Amygdala (tissue), 56 donors: ENCODE measurements at regions not wholly inside any gene's neighbourhood (a gene's known extent, or its start where the extent isn't known, plus 50 kb on each side); places are given as distances from the start of the nearest gene placed in this dataset.
"Not testable (repeated sequence)": the region's sequence is repeated elsewhere in the genome, so short reads cannot be mapped to it uniquely, and the experiment has no call there.

Source experiments
- DNase-seq, 56 donors: peaks; one replicate each; lab custom pipeline; 2025; lab: John Stamatoyannopoulos, UW

DNA sequence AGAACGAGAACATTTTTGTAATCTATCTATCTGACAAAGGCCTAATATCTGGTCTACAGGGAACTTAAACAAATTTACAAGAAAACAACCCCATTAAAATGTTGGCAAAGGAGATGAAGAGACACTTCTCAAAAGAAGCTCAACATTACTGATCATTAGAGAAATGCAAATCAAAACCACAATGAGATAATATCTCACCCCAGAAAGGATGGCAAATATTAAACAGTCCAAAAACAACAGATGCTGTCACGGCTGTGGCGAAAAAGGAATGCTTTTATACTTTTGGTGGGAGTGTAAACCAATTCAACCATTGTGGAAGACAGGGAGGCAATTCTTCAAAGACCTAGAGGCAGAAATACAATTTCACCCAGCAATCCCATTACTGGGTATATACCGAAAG is 2284.8 kb downstream of the ARAP2 start:
- no peak for DNase-seq

GRCh38 chr4:33961761-33962160 is 2282.6 kb downstream of the ARAP2 start:
- no peak for DNase-seq

DNA sequence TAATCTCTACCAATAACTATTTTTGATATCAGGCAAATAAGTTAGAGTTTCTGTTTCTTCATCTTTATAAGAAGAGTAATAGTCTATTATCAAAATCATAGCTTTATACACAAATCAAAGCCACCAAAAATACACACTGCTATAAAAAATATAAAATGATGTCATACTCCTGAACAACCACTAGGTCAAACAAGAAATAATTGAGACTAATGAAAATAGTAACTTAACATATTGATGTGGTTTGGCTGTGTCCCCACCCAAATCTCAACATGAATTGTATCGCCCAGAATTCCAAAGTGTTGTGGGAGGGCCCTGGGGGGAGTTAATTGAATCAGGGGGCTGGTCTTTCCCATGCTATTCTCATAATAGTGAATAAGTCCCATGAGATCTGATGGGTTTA is 2277.5 kb downstream of the ARAP2 start:
- DNase-seq, result no peak

- no peak for DNase-seq
Observed at GRCh38 chr4:33974270-33974669, 2270.0 kb downstream of the ARAP2 start.

- DNase-seq, result no peak
Observed at GRCh38 chr4:33975995-33976394, 2268.3 kb downstream of the ARAP2 start.

- not testable (repeated sequence) for DNase-seq
Observed at GRCh38 chr4:33979781-33980180, 2264.5 kb downstream of the ARAP2 start.

- no peak for DNase-seq
Observed at GRCh38 chr4:33980361-33980760, 2264.0 kb downstream of the ARAP2 start.

DNA sequence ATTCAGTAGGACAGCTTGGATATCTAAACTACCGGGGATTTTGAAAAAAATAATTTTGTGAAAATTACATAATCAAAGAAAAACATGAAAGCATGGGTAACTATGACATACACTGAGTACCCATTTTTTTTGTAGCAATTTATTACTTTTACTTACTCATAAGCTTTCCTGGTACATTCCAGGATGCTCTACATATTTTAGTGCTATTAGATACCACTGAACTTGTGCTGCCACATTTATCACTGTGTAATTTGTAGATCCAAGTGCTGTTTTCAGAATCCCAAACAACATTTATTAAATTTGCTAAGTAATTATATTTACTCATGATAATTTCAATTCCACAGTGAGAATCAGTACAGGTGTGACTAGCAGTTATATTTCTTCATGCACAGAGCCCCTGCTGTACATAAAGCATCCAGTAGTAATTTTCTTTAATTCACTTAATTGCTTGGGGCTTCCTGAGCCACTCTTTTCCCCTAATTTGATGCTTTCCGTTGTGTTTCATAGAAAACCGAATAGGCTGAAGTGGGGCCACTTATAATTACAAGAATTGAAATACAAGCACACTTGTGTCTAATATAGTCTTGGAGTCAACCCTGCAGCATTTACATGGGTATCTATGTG is 2254.4 kb downstream of the ARAP2 start:
- no peak for DNase-seq

GRCh38 chr4:33996075-33996718 is 2248.1 kb downstream of the ARAP2 start:
- no peak for DNase-seq

- no peak for DNase-seq
Observed at GRCh38 chr4:33998291-33998690, 2246.0 kb downstream of the ARAP2 start.

- no peak for DNase-seq
Observed at GRCh38 chr4:34000356-34000755, 2244.0 kb downstream of the ARAP2 start.

GRCh38 chr4:34006540-34006939 is 2237.8 kb downstream of the ARAP2 start:
- not testable (repeated sequence) for DNase-seq

GRCh38 chr4:34009951-34010350 is 2234.4 kb downstream of the ARAP2 start:
- no peak for DNase-seq

DNA sequence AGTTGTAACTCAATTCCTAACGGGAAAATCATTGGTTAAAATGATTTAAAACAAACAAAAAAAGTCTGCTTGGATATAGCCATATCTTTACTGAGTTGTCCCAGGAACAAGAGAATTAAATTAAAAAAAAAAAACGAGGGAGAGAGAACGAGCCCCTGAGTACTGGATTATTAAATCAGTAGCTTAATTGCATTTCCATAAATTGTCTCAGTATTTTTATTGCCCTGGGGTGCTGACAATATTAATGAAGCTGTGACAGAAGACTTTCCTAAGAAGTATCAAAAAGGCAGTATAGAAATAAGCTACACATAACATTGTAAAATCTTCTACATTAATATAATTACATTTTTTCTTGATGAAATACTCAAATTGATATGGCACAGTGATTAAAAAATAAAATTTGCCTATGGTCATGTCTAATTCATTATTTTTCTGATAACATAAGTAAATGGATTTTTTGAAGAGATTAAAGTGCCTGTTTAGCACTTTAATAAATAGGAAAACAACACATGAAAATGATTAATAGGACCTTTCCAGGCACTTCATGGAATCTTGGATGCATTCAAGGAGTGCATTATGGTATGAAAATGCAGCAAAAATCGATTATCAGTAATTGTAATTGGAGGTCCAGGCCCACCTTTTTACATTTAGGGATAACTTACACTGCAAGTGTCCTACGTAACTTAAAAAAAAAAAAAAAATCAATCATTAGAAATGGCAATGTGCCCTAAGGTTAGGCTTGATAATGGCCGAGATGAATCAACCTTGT is 2233.4 kb downstream of the ARAP2 start:
- DNase-seq, result no peak

DNA sequence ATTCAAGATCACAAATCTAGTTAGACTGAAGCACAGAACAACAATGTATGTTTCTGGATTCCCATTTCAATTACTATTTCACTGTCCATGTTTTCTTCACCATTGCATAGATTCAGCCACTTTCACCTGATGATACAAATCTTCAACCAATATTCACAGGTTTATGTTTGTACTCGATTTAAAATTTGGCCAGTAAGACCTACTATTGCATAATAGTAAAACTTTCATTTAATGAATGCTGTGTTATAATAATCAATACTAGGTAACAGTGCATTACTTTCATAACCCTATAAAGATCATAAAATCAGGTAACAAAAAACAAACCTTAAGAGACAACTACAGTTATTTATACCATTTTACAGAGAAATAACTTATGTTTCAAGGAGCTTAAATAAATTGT is 2209.1 kb downstream of the ARAP2 start:
- DNase-seq, result no peak

- DNase-seq, result no peak
Observed at GRCh38 chr4:34037280-34037679, 2207.0 kb downstream of the ARAP2 start.

GRCh38 chr4:34039766-34040165 is 2204.5 kb downstream of the ARAP2 start:
- DNase-seq, result no peak

DNA sequence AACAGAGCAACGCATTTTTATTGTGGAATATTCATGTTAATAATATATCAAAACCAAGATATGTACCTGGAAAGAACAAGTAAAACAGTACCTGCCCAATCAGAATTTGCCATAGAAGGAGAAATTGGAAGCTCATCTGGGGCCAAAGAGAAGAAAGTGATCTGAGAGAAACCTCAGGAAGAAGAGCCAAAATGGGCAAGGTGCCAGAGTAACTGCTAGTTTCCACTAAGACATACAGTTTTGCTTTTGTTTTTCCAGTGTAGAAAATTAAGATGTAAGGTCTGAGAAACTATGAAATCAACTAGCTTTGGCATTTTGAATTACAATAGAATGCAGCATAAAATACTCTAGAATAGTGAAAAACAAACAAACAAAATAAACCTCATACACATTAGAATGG is 2201.2 kb downstream of the ARAP2 start:
- no peak for DNase-seq

DNA sequence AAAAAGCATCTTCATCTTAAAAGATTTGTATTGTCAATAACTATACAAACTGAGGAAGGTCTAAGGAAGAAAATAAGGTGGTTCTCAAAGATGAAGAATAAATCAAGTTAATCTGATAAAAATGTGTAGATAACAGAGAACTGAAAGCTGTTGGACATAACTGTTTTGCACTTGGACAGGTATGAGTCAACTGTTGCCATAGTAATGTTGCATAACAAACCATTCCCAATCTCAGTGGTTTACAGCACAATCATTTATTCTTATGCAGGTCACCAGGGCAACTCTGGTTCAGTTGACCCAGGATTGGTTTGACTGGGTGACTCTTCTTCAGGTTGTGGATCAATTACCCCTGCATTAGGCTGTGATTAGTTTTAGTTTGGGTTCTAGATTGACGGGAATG is 2197.7 kb downstream of the ARAP2 start:
- no peak for DNase-seq

DNA sequence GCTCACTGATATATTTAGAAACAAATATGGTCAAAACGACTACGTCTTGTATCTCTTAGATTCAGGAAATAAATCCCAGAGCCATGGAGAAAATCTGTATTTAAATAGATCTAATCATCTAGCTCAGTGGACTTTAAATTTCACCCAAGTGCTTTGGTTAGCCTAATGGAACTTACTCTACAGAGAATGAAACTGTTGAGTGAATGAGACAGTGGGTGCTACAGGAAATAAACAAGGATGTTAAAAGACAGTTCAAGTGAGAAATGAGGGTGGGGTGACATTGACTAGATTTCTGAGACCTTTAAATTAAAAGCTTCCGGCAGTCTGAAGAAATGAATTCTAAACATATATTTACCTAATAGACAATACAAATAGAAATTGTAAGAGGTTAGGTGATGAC is 2197.0 kb downstream of the ARAP2 start:
- DNase-seq, result no peak

DNA sequence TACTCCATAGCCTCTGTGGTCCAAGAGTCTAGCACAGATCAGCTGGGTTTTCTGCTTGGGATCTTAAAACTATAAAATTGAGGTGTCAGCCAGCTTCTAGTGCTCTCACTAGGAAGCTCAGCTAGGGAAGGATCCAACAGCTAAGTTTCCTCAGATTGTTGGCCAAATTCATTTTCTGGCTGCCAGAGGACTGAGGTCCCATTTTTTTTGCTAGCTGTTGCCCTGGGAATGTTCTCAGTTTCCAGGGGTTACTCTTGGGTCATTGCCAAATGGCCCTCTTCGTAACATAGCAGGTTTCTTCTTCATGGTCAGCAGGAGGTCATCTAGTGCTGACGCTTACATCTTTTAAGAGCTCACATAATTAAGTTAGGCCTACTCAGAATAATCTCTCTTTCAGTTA is 2178.2 kb downstream of the ARAP2 start:
- DNase-seq, result peak in 6 of 56 donors; percentile 2 to 10 (median 3)

DNA sequence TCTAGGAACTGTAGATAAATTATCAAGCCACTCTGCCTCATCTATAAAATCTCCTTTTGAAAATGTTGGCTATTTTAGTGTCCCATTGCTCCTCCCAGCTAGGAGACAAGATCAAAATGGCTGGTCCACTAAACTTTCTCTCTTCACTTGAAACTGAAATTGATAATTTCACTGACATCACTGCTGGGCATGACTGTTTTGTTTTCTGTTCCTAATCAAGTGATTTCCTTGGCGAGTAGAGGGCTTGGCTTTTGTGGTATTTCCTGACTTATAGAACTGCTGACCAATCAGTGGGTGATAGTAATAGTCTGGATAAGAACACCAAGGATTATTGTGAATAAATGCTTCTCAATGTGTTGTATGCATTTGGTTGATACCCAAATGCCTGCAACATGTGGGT is 2152.9 kb downstream of the ARAP2 start:
- DNase-seq, result no peak
